Ishikawa (cell line): ENCODE measurements at regions not wholly inside any gene's neighbourhood (a gene's known extent, or its start where the extent isn't known, plus 50 kb on each side); places are given as distances from the start of the nearest gene placed in this dataset.

ENCODE experiments used
- NFIC ChIP-seq: IDR thresholded peaks from 2 replicates; pipeline ENCODE4 v1.6.1; 2012
- TCF12 ChIP-seq: IDR thresholded peaks from 2 replicates; pipeline ENCODE4 v1.6.1; 2012; ENCODE audit warnings: low read depth
- USF1 ChIP-seq: IDR thresholded peaks from 2 replicates; pipeline ENCODE4 v1.6.1; 2012
- YY1 ChIP-seq: IDR thresholded peaks from 2 replicates; pipeline ENCODE4 v1.6.1; 2012; ENCODE audit warnings: low read depth
- TF ChIP-seq, protein P1 (sequence below): IDR thresholded peaks from 2 replicates; pipeline ENCODE4 v1.6.1; 2012
- TF ChIP-seq, protein P2 (sequence below): IDR thresholded peaks from 2 replicates; pipeline ENCODE4 v1.6.1; 2012; ENCODE audit warnings: low read depth, mild to moderate bottlenecking

DNA sequence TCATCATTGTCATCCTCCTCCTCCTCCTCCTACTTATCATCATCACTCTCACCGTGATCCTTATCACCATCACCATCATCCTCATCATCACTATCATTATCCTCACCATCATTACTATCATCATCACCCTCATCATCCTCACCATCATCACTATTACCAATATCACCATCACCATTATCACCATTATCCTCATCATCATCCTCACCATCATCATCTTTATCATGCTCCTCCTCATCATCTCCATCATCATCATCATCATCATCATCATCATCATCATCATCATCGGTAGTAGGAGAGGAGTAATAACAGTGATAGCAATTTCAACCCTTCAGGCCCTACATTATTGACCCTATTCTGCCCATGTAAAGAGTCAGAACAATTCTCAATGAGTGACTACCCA, 345.9 kb upstream of the ZNF32 start:
- TF ChIP-seq NFIC: no peak
- TF ChIP-seq, protein P1, sequence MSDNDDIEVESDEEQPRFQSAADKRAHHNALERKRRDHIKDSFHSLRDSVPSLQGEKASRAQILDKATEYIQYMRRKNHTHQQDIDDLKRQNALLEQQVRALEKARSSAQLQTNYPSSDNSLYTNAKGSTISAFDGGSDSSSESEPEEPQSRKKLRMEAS: no peak
- TF ChIP-seq YY1: no peak
- TF ChIP-seq, protein P2, sequence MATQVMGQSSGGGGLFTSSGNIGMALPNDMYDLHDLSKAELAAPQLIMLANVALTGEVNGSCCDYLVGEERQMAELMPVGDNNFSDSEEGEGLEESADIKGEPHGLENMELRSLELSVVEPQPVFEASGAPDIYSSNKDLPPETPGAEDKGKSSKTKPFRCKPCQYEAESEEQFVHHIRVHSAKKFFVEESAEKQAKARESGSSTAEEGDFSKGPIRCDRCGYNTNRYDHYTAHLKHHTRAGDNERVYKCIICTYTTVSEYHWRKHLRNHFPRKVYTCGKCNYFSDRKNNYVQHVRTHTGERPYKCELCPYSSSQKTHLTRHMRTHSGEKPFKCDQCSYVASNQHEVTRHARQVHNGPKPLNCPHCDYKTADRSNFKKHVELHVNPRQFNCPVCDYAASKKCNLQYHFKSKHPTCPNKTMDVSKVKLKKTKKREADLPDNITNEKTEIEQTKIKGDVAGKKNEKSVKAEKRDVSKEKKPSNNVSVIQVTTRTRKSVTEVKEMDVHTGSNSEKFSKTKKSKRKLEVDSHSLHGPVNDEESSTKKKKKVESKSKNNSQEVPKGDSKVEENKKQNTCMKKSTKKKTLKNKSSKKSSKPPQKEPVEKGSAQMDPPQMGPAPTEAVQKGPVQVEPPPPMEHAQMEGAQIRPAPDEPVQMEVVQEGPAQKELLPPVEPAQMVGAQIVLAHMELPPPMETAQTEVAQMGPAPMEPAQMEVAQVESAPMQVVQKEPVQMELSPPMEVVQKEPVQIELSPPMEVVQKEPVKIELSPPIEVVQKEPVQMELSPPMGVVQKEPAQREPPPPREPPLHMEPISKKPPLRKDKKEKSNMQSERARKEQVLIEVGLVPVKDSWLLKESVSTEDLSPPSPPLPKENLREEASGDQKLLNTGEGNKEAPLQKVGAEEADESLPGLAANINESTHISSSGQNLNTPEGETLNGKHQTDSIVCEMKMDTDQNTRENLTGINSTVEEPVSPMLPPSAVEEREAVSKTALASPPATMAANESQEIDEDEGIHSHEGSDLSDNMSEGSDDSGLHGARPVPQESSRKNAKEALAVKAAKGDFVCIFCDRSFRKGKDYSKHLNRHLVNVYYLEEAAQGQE: no peak
- TF ChIP-seq USF1: no peak
- TF ChIP-seq TCF12: no peak
